ENCODE measurements at regions not wholly inside any gene's neighbourhood (a gene's known extent, or its start where the extent isn't known, plus 50 kb on each side); places are given as distances from the start of the nearest gene placed in this dataset.

GRCh38 chr17:13338421-13338820 lies 263.3 kb downstream of the HS3ST3A1 start:
- no peak overlapping the region for H3K4me3 ChIP-seq (ENCODE audit: insufficient read depth, low read length, poor library complexity, severe bottlenecking)
- H3K27me3 ChIP-seq (ENCODE audit: low read length) = no peaks in the 10 kb centered on the region
- H3K9me2 ChIP-seq (replicated peaks; ENCODE audit: insufficient read depth, low read length) = no peaks in the 10 kb centered on the region
- no peak overlapping the region for H3K9ac ChIP-seq (ENCODE audit: low read length)
- no peak overlapping the region for H3K4me2 ChIP-seq (ENCODE audit: low read depth, low read length, poor library complexity, severe bottlenecking)
- H4K20me1 ChIP-seq (ENCODE audit: low read depth, low read length) = no peaks in the 10 kb centered on the region
- TF ChIP-seq EZH2phosphoT487 (conservative IDR thresholded peaks at IDR 0.05; ENCODE audit: low read length) = no peak
- TF ChIP-seq, protein P1, sequence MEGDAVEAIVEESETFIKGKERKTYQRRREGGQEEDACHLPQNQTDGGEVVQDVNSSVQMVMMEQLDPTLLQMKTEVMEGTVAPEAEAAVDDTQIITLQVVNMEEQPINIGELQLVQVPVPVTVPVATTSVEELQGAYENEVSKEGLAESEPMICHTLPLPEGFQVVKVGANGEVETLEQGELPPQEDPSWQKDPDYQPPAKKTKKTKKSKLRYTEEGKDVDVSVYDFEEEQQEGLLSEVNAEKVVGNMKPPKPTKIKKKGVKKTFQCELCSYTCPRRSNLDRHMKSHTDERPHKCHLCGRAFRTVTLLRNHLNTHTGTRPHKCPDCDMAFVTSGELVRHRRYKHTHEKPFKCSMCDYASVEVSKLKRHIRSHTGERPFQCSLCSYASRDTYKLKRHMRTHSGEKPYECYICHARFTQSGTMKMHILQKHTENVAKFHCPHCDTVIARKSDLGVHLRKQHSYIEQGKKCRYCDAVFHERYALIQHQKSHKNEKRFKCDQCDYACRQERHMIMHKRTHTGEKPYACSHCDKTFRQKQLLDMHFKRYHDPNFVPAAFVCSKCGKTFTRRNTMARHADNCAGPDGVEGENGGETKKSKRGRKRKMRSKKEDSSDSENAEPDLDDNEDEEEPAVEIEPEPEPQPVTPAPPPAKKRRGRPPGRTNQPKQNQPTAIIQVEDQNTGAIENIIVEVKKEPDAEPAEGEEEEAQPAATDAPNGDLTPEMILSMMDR (IDR thresholded peaks at IDR 0.05; ENCODE audit: insufficient read depth, low read length, poor library complexity, severe bottlenecking) = no peak
- H2AFZ ChIP-seq (ENCODE audit: low read depth, low read length, severe bottlenecking) = no peak overlapping the region
- H3K79me2 ChIP-seq (ENCODE audit: insufficient read depth, low read length) = no peaks in the 10 kb centered on the region
- H3K36me3 ChIP-seq (ENCODE audit: low read length) = no peaks in the 10 kb centered on the region
- no peaks in the 10 kb centered on the region for H3F3A ChIP-seq (ENCODE audit: insufficient read depth)
- no peak overlapping the region for H3K27ac ChIP-seq (ENCODE audit: low read depth, low read length)
- no peaks in the 10 kb centered on the region for H3K9me3 ChIP-seq (ENCODE audit: insufficient read depth, low read length)

GRCh38 chr17:13337864-13338371 lies 263.8 kb downstream of the HS3ST3A1 start:
- Histone ChIP-seq H3K36me3 (ENCODE audit: low read length) (no peaks in the 10 kb centered on the region), H3K9me2 (replicated peaks; ENCODE audit: insufficient read depth, low read length) (no peaks in the 10 kb centered on the region), H3K4me2 (ENCODE audit: low read depth, low read length, poor library complexity, severe bottlenecking) (no peak overlapping the region)

DNA sequence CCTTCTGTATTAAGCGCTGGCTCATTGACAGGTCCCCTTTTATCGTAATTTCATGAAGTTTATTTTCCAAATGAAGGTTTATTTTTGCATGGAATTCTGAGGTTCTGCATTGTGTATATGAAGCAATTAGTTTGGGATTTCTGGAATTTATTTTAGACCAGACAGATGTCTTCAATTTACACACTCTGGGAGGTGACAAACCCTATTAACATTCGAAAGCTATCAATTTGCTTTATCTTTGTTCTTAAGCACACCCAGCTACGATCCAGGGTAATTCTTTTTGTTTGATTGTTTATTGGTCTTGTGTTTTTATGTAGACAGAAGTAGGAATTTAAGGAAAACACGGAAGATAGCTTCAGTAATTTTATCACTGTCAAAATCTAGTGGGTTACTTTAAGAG lies 264.6 kb downstream of the HS3ST3A1 start:
- Histone ChIP-seq H3F3A (ENCODE audit: insufficient read depth) (no peaks in the 10 kb centered on the region), H3K27ac (ENCODE audit: low read depth, low read length) (no peak overlapping the region), H3K4me2 (ENCODE audit: low read depth, low read length, poor library complexity, severe bottlenecking) (no peak overlapping the region), H2AFZ (ENCODE audit: low read depth, low read length, severe bottlenecking) (no peak overlapping the region), H3K9ac (ENCODE audit: low read length) (no peak overlapping the region), H4K20me1 (ENCODE audit: low read depth, low read length) (no peaks in the 10 kb centered on the region), H3K9me2 (replicated peaks; ENCODE audit: insufficient read depth, low read length) (no peaks in the 10 kb centered on the region), H3K4me3 (ENCODE audit: insufficient read depth, low read length, poor library complexity, severe bottlenecking) (no peak overlapping the region), H3K27me3 (ENCODE audit: low read length) (no peaks in the 10 kb centered on the region), H3K36me3 (ENCODE audit: low read length) (no peaks in the 10 kb centered on the region), H3K79me2 (ENCODE audit: insufficient read depth, low read length) (no peaks in the 10 kb centered on the region), H3K9me3 (ENCODE audit: insufficient read depth, low read length) (no peaks in the 10 kb centered on the region)
- TF ChIP-seq, protein P1 (IDR thresholded peaks at IDR 0.05; ENCODE audit: insufficient read depth, low read length, poor library complexity, severe bottlenecking) = no peak
- no peak for TF ChIP-seq EZH2phosphoT487 (conservative IDR thresholded peaks at IDR 0.05; ENCODE audit: low read length)

More at GRCh38 chr17:13337864-13338371, 263.8 kb downstream of the HS3ST3A1 start:
- Histone ChIP-seq H3F3A (ENCODE audit: insufficient read depth) (no peaks in the 10 kb centered on the region), H4K20me1 (ENCODE audit: low read depth, low read length) (no peaks in the 10 kb centered on the region), H3K9me3 (ENCODE audit: insufficient read depth, low read length) (no peaks in the 10 kb centered on the region), H3K4me3 (ENCODE audit: insufficient read depth, low read length, poor library complexity, severe bottlenecking) (no peak overlapping the region), H3K79me2 (ENCODE audit: insufficient read depth, low read length) (no peaks in the 10 kb centered on the region), H2AFZ (ENCODE audit: low read depth, low read length, severe bottlenecking) (no peak overlapping the region), H3K27me3 (ENCODE audit: low read length) (no peaks in the 10 kb centered on the region), H3K9ac (ENCODE audit: low read length) (no peak overlapping the region), H3K27ac (ENCODE audit: low read depth, low read length) (no peak overlapping the region)
- TF ChIP-seq, protein P1 (IDR thresholded peaks at IDR 0.05; ENCODE audit: insufficient read depth, low read length, poor library complexity, severe bottlenecking) = peak; percentile 66
- no peak for TF ChIP-seq EZH2phosphoT487 (conservative IDR thresholded peaks at IDR 0.05; ENCODE audit: low read length)

Measured in SU-DHL-6 (cell line).